HEK293 (cell line): ENCODE measurements at regions not wholly inside any gene's neighbourhood (a gene's known extent, or its start where the extent isn't known, plus 50 kb on each side); places are given as distances from the start of the nearest gene placed in this dataset.

Experiments
- CTCF ChIA-PET: fragments of 350-600 bp; formaldehyde crosslinking; extraction: SDS; loops from one replicate; lab custom pipeline; 2021; ENCODE audit warnings: antibody characterized with exemption; lab: Yijun Ruan, JAX
- POLR2A ChIA-PET: fragments of 300-600 bp; formaldehyde crosslinking; extraction: SDS; loops from one replicate; lab custom pipeline; 2020; ENCODE audit warnings: antibody characterized with exemption, inconsistent platforms; lab: Yijun Ruan, JAX
- H3K27ac ChIP-seq: fragments of 200-500 bp; sonication (Bioruptor generic); 2 replicates; pipeline ENCODE4 v1.5.1; 2014; ENCODE audit warnings: low read depth, low read length, control low read depth, inconsistent platforms; ENCODE audit errors: extremely low read depth
- H3K36me3 ChIP-seq, 2 experiments: fragments of 200-500 bp in 1 of 2; sonication (Bioruptor generic) in 1 of 2; 1 replicate in 1 of 2; 2 replicates in 1 of 2; pipeline ENCODE4 v1.5.1; 2014 to 2017; ENCODE audit warnings: inconsistent platforms in 2 of 2, low read length in 2 of 2; ENCODE audit not compliant: control insufficient read depth in 2 of 2, insufficient read depth in 1 of 2
- H3K4me1 ChIP-seq: fragments of 200-500 bp; sonication (Bioruptor generic); 2 replicates; pipeline ENCODE4 v1.5.1; 2014; ENCODE audit warnings: mild to moderate bottlenecking, low read length, inconsistent platforms; ENCODE audit not compliant: control insufficient read depth, insufficient read depth
- H3K4me3 ChIP-seq: 2 replicates; pipeline ENCODE4 v1.5.1; 2011; ENCODE audit warnings: low read depth, mild to moderate bottlenecking, control low read depth, low read length, moderate library complexity
- H3K9me3 ChIP-seq: fragments of 200-500 bp; sonication (Bioruptor generic); 2 replicates; pipeline ENCODE4 v1.5.1; 2014; ENCODE audit warnings: low read depth, low read length, inconsistent platforms; ENCODE audit not compliant: control insufficient read depth, insufficient read depth
- KLF17 ChIP-seq: fragments of 450-650 bp; formaldehyde crosslinking; IDR thresholded peaks from 2 replicates; pipeline ENCODE4 v1.5.1; 2016; ENCODE audit warnings: missing biosample characterization, missing genetic modification characterization
- MEIS1 ChIP-seq: sonication (generic); formaldehyde crosslinking; IDR thresholded peaks from 2 replicates; pipeline ENCODE4 v1.8.1; 2022; ENCODE audit warnings: missing genetic modification reagents, mild to moderate bottlenecking, borderline replicate concordance
- PRDM10 ChIP-seq: fragments of 450-650 bp; formaldehyde crosslinking; IDR thresholded peaks from 2 replicates; pipeline ENCODE4 v1.5.1; 2016; ENCODE audit warnings: missing biosample characterization, missing genetic modification characterization
- SALL2 ChIP-seq: fragments of 450-650 bp; formaldehyde crosslinking; IDR thresholded peaks from 2 replicates; pipeline ENCODE4 v1.5.0; 2017; ENCODE audit warnings: missing biosample characterization, mild to moderate bottlenecking, missing genetic modification characterization, borderline replicate concordance
- SETDB1 ChIP-seq: IDR thresholded peaks from one replicate; pipeline ENCODE4 v1.6.1; 2017; ENCODE audit warnings: mild to moderate bottlenecking, low read length, moderate library complexity, mixed read lengths; ENCODE audit not compliant: insufficient read length
- ZBTB6 ChIP-seq: fragments of 450-650 bp; formaldehyde crosslinking; IDR thresholded peaks from 2 replicates; pipeline ENCODE4 v1.5.1; 2017; ENCODE audit warnings: missing biosample characterization, missing genetic modification characterization
- ZFP41 ChIP-seq: fragments of 450-650 bp; formaldehyde crosslinking; IDR thresholded peaks from 2 replicates; pipeline ENCODE4 v1.5.1; 2016; ENCODE audit warnings: missing biosample characterization, missing genetic modification characterization, borderline replicate concordance
- ZNF114 ChIP-seq: fragments of 450-650 bp; formaldehyde crosslinking; IDR thresholded peaks from 2 replicates; pipeline ENCODE4 v1.5.0; 2017; ENCODE audit warnings: missing biosample characterization, missing genetic modification characterization
- ZNF174 ChIP-seq: fragments of 450-650 bp; formaldehyde crosslinking; IDR thresholded peaks from 2 replicates; pipeline ENCODE4 v1.5.0; 2017; ENCODE audit warnings: missing biosample characterization, mild to moderate bottlenecking, missing genetic modification characterization
- ZNF350 ChIP-seq: fragments of 450-650 bp; formaldehyde crosslinking; IDR thresholded peaks from 2 replicates; pipeline ENCODE4 v1.5.0; 2017; ENCODE audit warnings: missing biosample characterization, mild to moderate bottlenecking, missing genetic modification characterization
- ZNF362 ChIP-seq: fragments of 450-650 bp; formaldehyde crosslinking; IDR thresholded peaks from 2 replicates; pipeline ENCODE4 v1.5.1; 2016; ENCODE audit warnings: missing biosample characterization, missing genetic modification characterization
- ZNF433 ChIP-seq: fragments of 450-650 bp; formaldehyde crosslinking; IDR thresholded peaks from 2 replicates; pipeline ENCODE4 v1.5.1; 2016; ENCODE audit warnings: missing biosample characterization, missing genetic modification characterization, low read depth
- ZNF501 ChIP-seq: fragments of 450-650 bp; formaldehyde crosslinking; IDR thresholded peaks from 2 replicates; pipeline ENCODE4 v1.5.1; 2016; ENCODE audit warnings: missing biosample characterization, missing genetic modification characterization
- ZNF518A ChIP-seq: fragments of 450-650 bp; formaldehyde crosslinking; conservative IDR thresholded peaks from 2 replicates; pipeline ENCODE4 v1.5.1; 2016; ENCODE audit warnings: low read depth, missing biosample characterization, missing genetic modification characterization
- ZNF549 ChIP-seq: fragments of 450-650 bp; IDR thresholded peaks from 2 replicates; pipeline ENCODE4 v1.5.1; 2018; ENCODE audit warnings: missing biosample characterization, missing genetic modification characterization, mild to moderate bottlenecking, inconsistent platforms, moderate library complexity
- ZNF561 ChIP-seq: fragments of 450-650 bp; IDR thresholded peaks from 2 replicates; pipeline ENCODE4 v1.5.1; 2018; ENCODE audit warnings: missing biosample characterization, missing genetic modification characterization, borderline replicate concordance
- ZNF707 ChIP-seq: fragments of 450-650 bp; formaldehyde crosslinking; IDR thresholded peaks from 2 replicates; pipeline ENCODE4 v1.5.1; 2016; ENCODE audit warnings: missing biosample characterization, missing genetic modification characterization
- ZNF792 ChIP-seq: fragments of 450-650 bp; formaldehyde crosslinking; IDR thresholded peaks from 2 replicates; pipeline ENCODE4 v1.5.1; 2016; ENCODE audit warnings: missing biosample characterization, missing genetic modification characterization

- no peak overlapping the region for H3K4me3 ChIP-seq
- no peaks in the 10 kb centered on the region for H3K36me3 ChIP-seq
- no peaks in the 10 kb centered on the region for H3K4me1 ChIP-seq
- POLR2A ChIA-PET: no interaction called here
- CTCF ChIA-PET: interaction anchor here (0.8 to 1.4 kb wide), 2 partner anchors 9 to 53 kb away, joined by 3 read pairs; no protein-coding TSS in a partner anchor
- H3K27ac ChIP-seq: no peak overlapping the region
- no peak for TF ChIP-seq ZNF792 (tag by site-specific recombination)
- TF ChIP-seq ZNF561 (tag by site-specific recombination): no peak
- no peak for TF ChIP-seq ZNF501
- TF ChIP-seq SALL2: no peak
- no peak for TF ChIP-seq ZNF362 (tag by site-specific recombination)
- TF ChIP-seq KLF17 (tag by site-specific recombination): no peak
- no peak for TF ChIP-seq ZNF707 (tag by site-specific recombination)
- no peak for TF ChIP-seq ZBTB6 (tag by site-specific recombination)
- no peak for TF ChIP-seq ZFP41 (tag by site-specific recombination)
- no peak for TF ChIP-seq ZNF174 (tag by site-specific recombination)
- TF ChIP-seq ZNF114: no peak
- TF ChIP-seq SETDB1: no peak
- no peak for TF ChIP-seq ZNF549 (tag by site-specific recombination)
- no peak for TF ChIP-seq MEIS1 (CRISPR knock-in tag)
- no peak for TF ChIP-seq ZNF518A
- no peak for TF ChIP-seq PRDM10
- TF ChIP-seq ZNF433 (tag by site-specific recombination): no peak
- TF ChIP-seq ZNF350 (tag by site-specific recombination): no peak
- TF ChIP-seq, all 188 proteins: peak for 0
- H3K9me3 ChIP-seq: no peaks in the 10 kb centered on the region
Measured at GRCh38 chr3:71927505-71928066, 142.6 kb upstream of the PROK2 start.
